H1 (cell line): ENCODE measurements at regions not wholly inside any gene's neighbourhood (a gene's known extent, or its start where the extent isn't known, plus 50 kb on each side); places are given as distances from the start of the nearest gene placed in this dataset.

Experiments
- CTCF ChIA-PET: fragments of 300-600 bp; sonication (Branson Sonifier 250); formaldehyde crosslinking; loops from one replicate; lab custom pipeline; 2021; ENCODE audit not compliant: partially characterized antibody; lab: Charles Lee
- POLR2A ChIA-PET: fragments of 300-600 bp; sonication (Branson Sonifier 250); formaldehyde crosslinking; loops from one replicate; lab custom pipeline; 2021; ENCODE audit warnings: inconsistent platforms; ENCODE audit not compliant: partially characterized antibody; lab: Charles Lee
- DNase-seq, 2 experiments: peaks; one replicate each; pipeline versions ENCODE4 v3.0.0 to v3.0.0-alpha.2; 2010 to 2022; ENCODE audit warnings: low spot score in 2 of 2, low read depth in 1 of 2, mixed read lengths in 1 of 2
- FAIRE-seq: peaks from 2 replicates; lab custom pipeline; 2011; peaks lifted over from hg19 to GRCh38; lab: Jason Lieb, UNC
- H2AFZ ChIP-seq: 2 replicates; pipeline ENCODE4 v1.8.1; 2012; ENCODE audit warnings: low read length, inconsistent platforms
- H2AK5ac ChIP-seq: 2 replicates; pipeline ENCODE4 v1.6.1; 2013; ENCODE audit warnings: low read depth, low read length
- H2BK120ac ChIP-seq: replicated peaks from 2 replicates; pipeline ENCODE3; 2013; ENCODE audit warnings: low read depth, low read length, inconsistent platforms
- H2BK12ac ChIP-seq: 2 replicates; pipeline ENCODE4 v1.6.1; 2013; ENCODE audit warnings: low read depth, low read length
- H2BK15ac ChIP-seq: 2 replicates; pipeline ENCODE4 v1.6.1; 2013; ENCODE audit warnings: low read length
- H2BK20ac ChIP-seq: 2 replicates; pipeline ENCODE4 v1.6.1; 2013; ENCODE audit warnings: low read length
- H2BK5ac ChIP-seq: 2 replicates; pipeline ENCODE4 v1.6.1; 2013; ENCODE audit warnings: low read depth, low read length
- H3K14ac ChIP-seq: 2 replicates; pipeline ENCODE4 v1.6.1; 2013; ENCODE audit warnings: inconsistent platforms; ENCODE audit not compliant: insufficient read length
- H3K18ac ChIP-seq: 2 replicates; pipeline ENCODE4 v1.6.1; 2013; ENCODE audit warnings: low read length; ENCODE audit errors: extremely low read depth
- H3K23ac ChIP-seq: 2 replicates; pipeline ENCODE4 v1.6.1; 2013; ENCODE audit warnings: inconsistent platforms; ENCODE audit not compliant: insufficient read length
- H3K23me2 ChIP-seq: 2 replicates; pipeline ENCODE4 v1.6.1; 2013; ENCODE audit warnings: low read depth, low read length
- H3K27ac ChIP-seq: 2 replicates; pipeline ENCODE4 v1.6.1; 2011; ENCODE audit warnings: low read depth, low read length, inconsistent platforms
- H3K27me3 ChIP-seq, 4 experiments: replicated peaks in 1 of 4; 1 replicate in 1 of 4; 2 replicates in 3 of 4; pipeline versions ENCODE4 v1.6.1 to v1.8.1; 2011 to 2013; ENCODE audit warnings: low read length in 3 of 4, mild to moderate bottlenecking in 3 of 4, inconsistent platforms in 2 of 4, mixed read lengths in 2 of 4, moderate library complexity in 1 of 4; ENCODE audit not compliant: control insufficient read depth in 3 of 4, insufficient read depth in 3 of 4; ENCODE audit errors: extremely low read depth in 1 of 4
- H3K36me3 ChIP-seq, 4 experiments: 2 replicates each; pipeline versions ENCODE4 v1.6.1 to v1.8.1; 2011 to 2013; ENCODE audit warnings: mild to moderate bottlenecking in 4 of 4, low read length in 3 of 4, moderate library complexity in 2 of 4, control low read depth in 1 of 4, inconsistent platforms in 1 of 4; ENCODE audit not compliant: insufficient read depth in 4 of 4, control insufficient read depth in 2 of 4
- H3K4ac ChIP-seq: replicated peaks from 2 replicates; pipeline ENCODE3; 2013; ENCODE audit warnings: low read length, low read depth, mixed read lengths, inconsistent platforms; ENCODE audit not compliant: insufficient read length
- H3K4me1 ChIP-seq, 4 experiments: replicated peaks in 1 of 4; 1 replicate in 1 of 4; 2 replicates in 3 of 4; pipeline versions ENCODE4 v1.6.1 to v1.8.1; 2011 to 2013; ENCODE audit warnings: low read length in 3 of 4, inconsistent platforms in 2 of 4, mixed read lengths in 1 of 4; ENCODE audit not compliant: insufficient read depth in 4 of 4, control insufficient read depth in 3 of 4
- H3K4me2 ChIP-seq, 2 experiments: 2 replicates each; pipeline versions ENCODE4 v1.6.1 to v1.8.1; 2011 to 2013; ENCODE audit warnings: low read depth in 2 of 2, low read length in 2 of 2, control low read depth in 1 of 2, inconsistent platforms in 1 of 2, mild to moderate bottlenecking in 1 of 2; ENCODE audit not compliant: insufficient read depth in 1 of 2
- H3K4me3 ChIP-seq, 4 experiments: fragments of 200-600, 300-600 bp in 1 of 4; sonication (generic), shearing (Covaris generic), sonication (Bioruptor Twin) in 1 of 4; 2 replicates each; pipeline versions ENCODE4 v1.5.1 to v1.8.1; 2011 to 2016; ENCODE audit warnings: low read length in 4 of 4, low read depth in 3 of 4, control low read depth in 2 of 4, inconsistent platforms in 2 of 4, mild to moderate bottlenecking in 2 of 4, mixed read lengths in 1 of 4, moderate library complexity in 1 of 4; ENCODE audit not compliant: insufficient read depth in 2 of 4; ENCODE audit errors: extremely low read depth in 1 of 4
- H3K56ac ChIP-seq: replicated peaks from 2 replicates; pipeline ENCODE3; 2013; ENCODE audit warnings: low read depth, mild to moderate bottlenecking, mixed read lengths, low read length, inconsistent platforms; ENCODE audit not compliant: insufficient read length
- H3K79me1 ChIP-seq: 2 replicates; pipeline ENCODE4 v1.6.1; 2013; ENCODE audit warnings: low read depth, low read length, control low read depth
- H3K79me2 ChIP-seq, 2 experiments: 2 replicates each; pipeline versions ENCODE4 v1.6.1 to v1.8.1; 2012 to 2013; ENCODE audit warnings: low read length in 2 of 2, mild to moderate bottlenecking in 2 of 2, inconsistent platforms in 1 of 2; ENCODE audit not compliant: insufficient read depth in 2 of 2, control insufficient read depth in 1 of 2
- H3K9ac ChIP-seq, 4 experiments: replicated peaks in 1 of 4; 1 replicate in 1 of 4; 2 replicates in 3 of 4; pipeline versions ENCODE4 v1.6.1 to v1.8.1; 2011 to 2013; ENCODE audit warnings: low read depth in 3 of 4, low read length in 3 of 4, control low read depth in 2 of 4, mild to moderate bottlenecking in 2 of 4, moderate library complexity in 2 of 4, inconsistent platforms in 1 of 4; ENCODE audit errors: extremely low read depth in 1 of 4
- H3K9me3 ChIP-seq, 2 experiments: 2 replicates each; pipeline versions ENCODE4 v1.6.1 to v1.8.1; 2012 to 2013; ENCODE audit warnings: mild to moderate bottlenecking in 2 of 2, moderate library complexity in 2 of 2, control low read depth in 1 of 2, inconsistent platforms in 1 of 2, low read depth in 1 of 2, low read length in 1 of 2, mixed read lengths in 1 of 2; ENCODE audit not compliant: insufficient read depth in 2 of 2
- H4K20me1 ChIP-seq, 2 experiments: replicated peaks in 1 of 2; 2 replicates each; pipeline versions ENCODE3 to v1.8.1; 2011 to 2013; ENCODE audit warnings: inconsistent platforms in 2 of 2, low read length in 2 of 2, mild to moderate bottlenecking in 1 of 2; ENCODE audit not compliant: insufficient read depth in 2 of 2, control insufficient read depth in 1 of 2
- H4K5ac ChIP-seq: 2 replicates; pipeline ENCODE4 v1.6.1; 2013; ENCODE audit warnings: low read length, low read depth, mixed read lengths, inconsistent platforms; ENCODE audit not compliant: insufficient read length
- H4K8ac ChIP-seq: 2 replicates; pipeline ENCODE4 v1.8.0; 2013; ENCODE audit warnings: mild to moderate bottlenecking, moderate library complexity, low read length, inconsistent platforms; ENCODE audit not compliant: insufficient read depth; ENCODE audit errors: extremely low read depth
- H4K91ac ChIP-seq: replicated peaks from 2 replicates; pipeline ENCODE3; 2013; ENCODE audit warnings: low read length, mixed read lengths, inconsistent platforms; ENCODE audit not compliant: insufficient read length
- BCL11A ChIP-seq, 2 experiments: IDR thresholded peaks; one replicate each; pipeline ENCODE4 v1.6.1; 2011; ENCODE audit warnings: low read depth in 2 of 2, low read length in 2 of 2, mild to moderate bottlenecking in 2 of 2
- CREB1 ChIP-seq: IDR thresholded peaks from 2 replicates; pipeline ENCODE4 v1.6.1; 2012; ENCODE audit warnings: inconsistent platforms
- CTBP2 ChIP-seq: IDR thresholded peaks from 2 replicates; pipeline ENCODE4 v1.7.0; 2011; ENCODE audit warnings: borderline replicate concordance, mild to moderate bottlenecking, moderate library complexity, mixed read lengths, low read length; ENCODE audit not compliant: insufficient read depth, insufficient read length
- JUN ChIP-seq: IDR thresholded peaks from 2 replicates; pipeline ENCODE4 v1.6.1; 2011; ENCODE audit warnings: low read depth, mild to moderate bottlenecking, improper control_type of control experiment, low read length
- POLR2AphosphoS5 ChIP-seq: IDR thresholded peaks from 2 replicates; pipeline ENCODE4 v1.6.1; 2011; ENCODE audit warnings: low read depth, low read length
- POU5F1 ChIP-seq: IDR thresholded peaks from 2 replicates; pipeline ENCODE4 v1.6.1; 2011; ENCODE audit warnings: low read depth, mild to moderate bottlenecking, low read length, moderate library complexity
- SP2 ChIP-seq: IDR thresholded peaks from 2 replicates; pipeline ENCODE4 v1.6.1; 2012; ENCODE audit warnings: mild to moderate bottlenecking, low read length, inconsistent platforms
- SP4 ChIP-seq: IDR thresholded peaks from 2 replicates; pipeline ENCODE4 v1.6.1; 2012; ENCODE audit warnings: low read length, inconsistent platforms
- TCF12 ChIP-seq: IDR thresholded peaks from 2 replicates; pipeline ENCODE4 v1.6.1; 2011; ENCODE audit warnings: low read depth, mild to moderate bottlenecking, low read length
- WGBS, 2 experiments: shearing (Covaris generic) in 1 of 2; methylation state at CpG; one replicate each; pipeline versions ENCODE4 v1.1.6 to v1.1.7; 2013 to 2015; ENCODE audit warnings: low lambda C conversion rate in 2 of 2, mixed read lengths in 2 of 2, inconsistent platforms in 1 of 2, low coverage in 1 of 2, missing lambda C conversion rate in 1 of 2; ENCODE audit not compliant: insufficient replicate concordance in 2 of 2, insufficient coverage in 1 of 2, insufficient read length in 1 of 2; ENCODE audit errors: extremely low coverage in 1 of 2, missing lambda C conversion rate in 1 of 2; 5-methylcytosine and 5-hydroxymethylcytosine counted together

GRCh38 chr1:213521206-213521605, 466.6 kb upstream of the PROX1 start:
- Histone ChIP-seq H2BK12ac (no peak overlapping the region), H3K79me1 (no peaks in the 10 kb centered on the region), H2AFZ (no peak overlapping the region), H4K5ac (no peak overlapping the region), H3K9ac (no peak overlapping the region), H4K20me1 (no peaks in the 10 kb centered on the region), H3K4me2 (no peak overlapping the region), H2BK20ac (no peak overlapping the region), H3K4me1 (no peaks in the 10 kb centered on the region), H4K91ac (no peak overlapping the region), H3K4ac (no peak overlapping the region), H3K56ac (no peak overlapping the region), H3K4me3 (no peak overlapping the region), H3K18ac (no peak overlapping the region), H3K27ac (no peak overlapping the region), H3K36me3 (no peaks in the 10 kb centered on the region), H3K27me3 (no peaks in the 10 kb centered on the region), H2AK5ac (no peak overlapping the region), H3K79me2 (no peaks in the 10 kb centered on the region), H3K9me3 (0 out of 4 replicates have a peak, but pooled peaks cover 0 to 6% of the 10 kb centered on the region in 2 experiments), H2BK15ac (no peak overlapping the region), H4K8ac (no peak overlapping the region), H3K14ac (no peak overlapping the region), H2BK5ac (no peak overlapping the region), H2BK120ac (no peak overlapping the region), H3K23me2 (no peaks in the 10 kb centered on the region), H3K23ac (no peak overlapping the region)
- no peak for DNase-seq
- FAIRE-seq = no peak
- ChIA-PET CTCF (no interaction called here), POLR2A (no interaction called here)
- WGBS, 2 experiments = 95% methylated on average over 2 of the region's 2 CpGs; no CpG with 5 or more reads in 1 of the 2 experiments
- no peak for TF ChIP-seq BCL11A (IDR thresholded peaks at IDR 0.05; ENCODE audit: low read depth in 2 of 2, low read length in 2 of 2)
- no peak for TF ChIP-seq JUN
- no peak for TF ChIP-seq CREB1
- TF ChIP-seq SP2 = no peak
- no peak for TF ChIP-seq TCF12
- no peak for TF ChIP-seq CTBP2
- no peak for TF ChIP-seq POU5F1
- no peak for TF ChIP-seq POLR2AphosphoS5
- no peak for TF ChIP-seq SP4
